KOPT-K1 (cell line): ENCODE measurements at regions not wholly inside any gene's neighbourhood (a gene's known extent, or its start where the extent isn't known, plus 50 kb on each side); places are given as distances from the start of the nearest gene placed in this dataset.

Experiments used
- H3K27ac ChIP-seq: fragments of 200-600 bp; sonication (generic); 2 replicates; pipeline ENCODE4 v1.5.1; 2016; ENCODE audit warnings: antibody characterized with exemption, mild to moderate bottlenecking, low read depth, low read length; ENCODE audit not compliant: poor library complexity, severe bottlenecking
- H3K36me3 ChIP-seq: fragments of 200-600 bp; sonication (generic); 2 replicates; pipeline ENCODE4 v1.5.1; 2017; ENCODE audit warnings: antibody characterized with exemption, mild to moderate bottlenecking, low read length, moderate library complexity; ENCODE audit not compliant: insufficient read depth
- H3K9me3 ChIP-seq: fragments of 200-600 bp; sonication (generic); 2 replicates; pipeline ENCODE4 v1.5.1; 2017; ENCODE audit warnings: antibody characterized with exemption, low read length, mild to moderate bottlenecking; ENCODE audit not compliant: insufficient read depth, poor library complexity, severe bottlenecking

- Histone ChIP-seq H3K9me3 (peaks cover 3% of the 10 kb centered on the region), H3K27ac (no peak overlapping the region), H3K36me3 (no peaks in the 10 kb centered on the region)
Measured at GRCh38 chr22:48282804-48283203, 1520.4 kb downstream of the TBC1D22A start.

GRCh38 chr22:48279461-48279756, 1517.0 kb downstream of the TBC1D22A start:
- H3K9me3 ChIP-seq: peaks cover 3% of the 10 kb centered on the region
- no peak overlapping the region for H3K27ac ChIP-seq
- no peaks in the 10 kb centered on the region for H3K36me3 ChIP-seq

- no peak overlapping the region for H3K27ac ChIP-seq
- no peaks in the 10 kb centered on the region for H3K36me3 ChIP-seq
- H3K9me3 ChIP-seq: peaks cover 3% of the 10 kb centered on the region
Measured at GRCh38 chr22:48278620-48279460, 1516.4 kb downstream of the TBC1D22A start.

GRCh38 chr22:48277868-48278581, 1515.6 kb downstream of the TBC1D22A start:
- Histone ChIP-seq H3K27ac (no peak overlapping the region), H3K36me3 (no peaks in the 10 kb centered on the region), H3K9me3 (peaks cover 3% of the 10 kb centered on the region)

GRCh38 chr22:48276994-48277867, 1514.8 kb downstream of the TBC1D22A start:
- no peak overlapping the region for H3K27ac ChIP-seq
- H3K9me3 ChIP-seq: peaks cover 3% of the 10 kb centered on the region
- no peaks in the 10 kb centered on the region for H3K36me3 ChIP-seq

GRCh38 chr22:48275412-48275811, 1513.0 kb downstream of the TBC1D22A start:
- Histone ChIP-seq H3K27ac (no peak overlapping the region), H3K9me3 (no peaks in the 10 kb centered on the region), H3K36me3 (no peaks in the 10 kb centered on the region)

- H3K27ac ChIP-seq: no peak overlapping the region
- no peaks in the 10 kb centered on the region for H3K36me3 ChIP-seq
- H3K9me3 ChIP-seq: no peaks in the 10 kb centered on the region
Measured at GRCh38 chr22:48270731-48271130, 1508.3 kb downstream of the TBC1D22A start.

GRCh38 chr22:48268771-48269552, 1506.5 kb downstream of the TBC1D22A start:
- H3K27ac ChIP-seq: no peak overlapping the region
- H3K36me3 ChIP-seq: no peaks in the 10 kb centered on the region
- H3K9me3 ChIP-seq: no peaks in the 10 kb centered on the region

- H3K9me3 ChIP-seq: no peaks in the 10 kb centered on the region
- H3K27ac ChIP-seq: no peak overlapping the region
- no peaks in the 10 kb centered on the region for H3K36me3 ChIP-seq
Measured at GRCh38 chr22:48268293-48268692, 1505.8 kb downstream of the TBC1D22A start.

GRCh38 chr22:48267681-48268080, 1505.2 kb downstream of the TBC1D22A start:
- Histone ChIP-seq H3K36me3 (no peaks in the 10 kb centered on the region), H3K27ac (no peak overlapping the region), H3K9me3 (no peaks in the 10 kb centered on the region)

- H3K9me3 ChIP-seq: no peaks in the 10 kb centered on the region
- H3K36me3 ChIP-seq: no peaks in the 10 kb centered on the region
- no peak overlapping the region for H3K27ac ChIP-seq
Measured at GRCh38 chr22:48265000-48265625, 1502.7 kb downstream of the TBC1D22A start.

- Histone ChIP-seq H3K36me3 (no peaks in the 10 kb centered on the region), H3K27ac (no peak overlapping the region), H3K9me3 (no peaks in the 10 kb centered on the region)
Measured at GRCh38 chr22:48264586-48264985, 1502.1 kb downstream of the TBC1D22A start.

GRCh38 chr22:48263791-48264351, 1501.4 kb downstream of the TBC1D22A start:
- Histone ChIP-seq H3K36me3 (no peaks in the 10 kb centered on the region), H3K9me3 (no peaks in the 10 kb centered on the region), H3K27ac (no peak overlapping the region)

GRCh38 chr22:48263431-48263765, 1500.9 kb downstream of the TBC1D22A start:
- Histone ChIP-seq H3K27ac (no peak overlapping the region), H3K9me3 (no peaks in the 10 kb centered on the region), H3K36me3 (no peaks in the 10 kb centered on the region)
